Kidney (tissue), 13 donors: ENCODE measurements at regions not wholly inside any gene's neighbourhood (a gene's known extent, or its start where the extent isn't known, plus 50 kb on each side); places are given as distances from the start of the nearest gene placed in this dataset.

Experiments
- DNase-seq, 5 donors: peaks; one replicate each; pipeline ENCODE4 v3.0.0-alpha.2; 2013 to 2020
- FAIRE-seq: peaks from 2 replicates; lab custom pipeline; 2012; peaks lifted over from hg19 to GRCh38; lab: Jason Lieb, UNC
- H3K27ac ChIP-seq, 2 donors: one replicate each; pipeline ENCODE4 v1.7.0; 2013; ENCODE audit warnings: low read depth in 2 of 2, low read length in 2 of 2, inconsistent platforms in 1 of 2
- H3K27me3 ChIP-seq: one replicate; pipeline ENCODE4 v1.7.1; 2013; ENCODE audit warnings: low read length, inconsistent platforms; ENCODE audit not compliant: control insufficient read depth, insufficient read depth
- H3K36me3 ChIP-seq, 3 donors: one replicate each; pipeline versions ENCODE4 v1.7.0 to v1.7.1; 2013; ENCODE audit warnings: low read length in 3 of 3, control low read depth in 1 of 3, inconsistent platforms in 1 of 3; ENCODE audit not compliant: insufficient read depth in 3 of 3, control insufficient read depth in 2 of 3
- H3K4me1 ChIP-seq, 3 donors: one replicate each; pipeline versions ENCODE4 v1.7.0 to v1.7.1; 2013; ENCODE audit warnings: low read length in 3 of 3, inconsistent platforms in 1 of 3, low read depth in 1 of 3; ENCODE audit not compliant: control insufficient read depth in 2 of 3, insufficient read depth in 2 of 3
- H3K4me3 ChIP-seq, 3 donors: one replicate each; pipeline versions ENCODE4 v1.7.0 to v1.8.1; 2013; ENCODE audit warnings: low read length in 3 of 3, control low read depth in 1 of 3, inconsistent platforms in 1 of 3
- H3K9ac ChIP-seq, 3 donors: one replicate each; pipeline versions ENCODE4 v1.7.0 to v1.7.1; 2013; ENCODE audit warnings: low read length in 3 of 3, control low read depth in 1 of 3, inconsistent platforms in 1 of 3
- H3K9me3 ChIP-seq, 3 donors: one replicate each; pipeline versions ENCODE4 v1.7.0 to v1.7.1; 2013; ENCODE audit warnings: low read length in 3 of 3, control low read depth in 1 of 3, inconsistent platforms in 1 of 3; ENCODE audit not compliant: control insufficient read depth in 2 of 3, insufficient read depth in 1 of 3
- intact Hi-C: fragments of 100-400 bp; cut with DNase I; formaldehyde crosslinking; loops from one replicate; pipeline ENCODE4 v1.11.1; 2022
- TF ChIP-seq, protein P1 (sequence below): IDR thresholded peaks from 3 replicates; pipeline ENCODE4 v1.5.1; 2012; ENCODE audit warnings: mild to moderate bottlenecking, moderate library complexity, borderline replicate concordance; ENCODE audit not compliant: insufficient read depth; ENCODE audit errors: extremely low read depth
- donor health status: control.
- donor health status: control.
- donor health status: control.
- donor health status: control.
- donor health status: control.
- donor health status: DM: yes; HTN: yes; CAD: no.
- donor health status: Normal renal cell carcinoma (clear cell type).

DNA sequence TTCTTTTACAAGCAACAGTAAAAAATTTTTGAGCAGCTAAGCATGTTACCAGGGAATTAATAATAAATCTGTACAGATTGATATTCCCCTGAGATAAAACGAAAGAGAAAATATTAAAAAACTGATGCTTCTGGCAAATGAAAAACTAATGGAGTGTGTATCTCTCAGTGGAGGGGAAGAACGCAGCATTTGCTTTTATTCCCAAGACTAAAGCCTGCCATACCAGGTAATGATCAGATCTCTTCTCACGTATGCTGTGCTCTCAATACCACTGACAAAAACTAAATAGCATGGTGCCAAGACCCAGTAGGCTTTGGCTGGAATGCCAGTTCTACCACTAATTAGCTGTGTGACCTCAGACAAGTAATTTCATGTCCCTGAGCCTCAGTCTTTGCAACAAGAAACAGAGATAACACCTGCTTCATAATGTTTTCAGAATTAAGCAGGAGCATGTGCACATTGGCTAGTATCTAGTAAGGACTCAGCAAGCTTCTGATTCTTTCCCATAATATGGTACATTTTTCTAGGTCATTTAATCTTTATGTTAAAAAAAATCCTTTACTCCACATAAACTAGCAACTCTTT lies 179.6 kb downstream of the CENPC start:
- TF ChIP-seq, protein P1, sequence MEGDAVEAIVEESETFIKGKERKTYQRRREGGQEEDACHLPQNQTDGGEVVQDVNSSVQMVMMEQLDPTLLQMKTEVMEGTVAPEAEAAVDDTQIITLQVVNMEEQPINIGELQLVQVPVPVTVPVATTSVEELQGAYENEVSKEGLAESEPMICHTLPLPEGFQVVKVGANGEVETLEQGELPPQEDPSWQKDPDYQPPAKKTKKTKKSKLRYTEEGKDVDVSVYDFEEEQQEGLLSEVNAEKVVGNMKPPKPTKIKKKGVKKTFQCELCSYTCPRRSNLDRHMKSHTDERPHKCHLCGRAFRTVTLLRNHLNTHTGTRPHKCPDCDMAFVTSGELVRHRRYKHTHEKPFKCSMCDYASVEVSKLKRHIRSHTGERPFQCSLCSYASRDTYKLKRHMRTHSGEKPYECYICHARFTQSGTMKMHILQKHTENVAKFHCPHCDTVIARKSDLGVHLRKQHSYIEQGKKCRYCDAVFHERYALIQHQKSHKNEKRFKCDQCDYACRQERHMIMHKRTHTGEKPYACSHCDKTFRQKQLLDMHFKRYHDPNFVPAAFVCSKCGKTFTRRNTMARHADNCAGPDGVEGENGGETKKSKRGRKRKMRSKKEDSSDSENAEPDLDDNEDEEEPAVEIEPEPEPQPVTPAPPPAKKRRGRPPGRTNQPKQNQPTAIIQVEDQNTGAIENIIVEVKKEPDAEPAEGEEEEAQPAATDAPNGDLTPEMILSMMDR: no peak
- intact Hi-C loops: no loop called here
- no peak overlapping the region for H3K4me3 ChIP-seq
- no peaks in the 10 kb centered on the region for H3K27me3 ChIP-seq
- no peaks in the 10 kb centered on the region for H3K36me3 ChIP-seq
- DNase-seq (no peak), FAIRE-seq (no peak)
- H3K9me3 ChIP-seq: no peaks in the 10 kb centered on the region
- H3K9ac ChIP-seq: no peak overlapping the region
- no peaks in the 10 kb centered on the region for H3K4me1 ChIP-seq
- no peak overlapping the region for H3K27ac ChIP-seq

- H3K9ac ChIP-seq: no peak overlapping the region
- DNase-seq (no peak), FAIRE-seq (no peak)
- no peaks in the 10 kb centered on the region for H3K9me3 ChIP-seq
- TF ChIP-seq, protein P1: no peak
- no peaks in the 10 kb centered on the region for H3K4me1 ChIP-seq
- H3K36me3 ChIP-seq: no peaks in the 10 kb centered on the region
- H3K27ac ChIP-seq: no peak overlapping the region
- intact Hi-C loops: no loop called here
- H3K27me3 ChIP-seq: no peaks in the 10 kb centered on the region
- no peak overlapping the region for H3K4me3 ChIP-seq
Measured at GRCh38 chr4:67355806-67356205, 189.5 kb downstream of the CENPC start.

GRCh38 chr4:67346654-67347053 lies 198.6 kb downstream of the CENPC start:
- Histone ChIP-seq H3K4me1 (no peaks in the 10 kb centered on the region), H3K27ac (no peak overlapping the region), H3K4me3 (no peak overlapping the region), H3K36me3 (no peaks in the 10 kb centered on the region), H3K9me3 (no peaks in the 10 kb centered on the region), H3K9ac (no peak overlapping the region), H3K27me3 (no peaks in the 10 kb centered on the region)
- TF ChIP-seq, protein P1: no peak
- intact Hi-C loops: no loop called here
- FAIRE-seq (no peak), DNase-seq (no peak)
